MM.1S (cell line): ENCODE measurements at regions not wholly inside any gene's neighbourhood (a gene's known extent, or its start where the extent isn't known, plus 50 kb on each side); places are given as distances from the start of the nearest gene placed in this dataset.

ENCODE experiments used
- DNase-seq: peaks from one replicate; pipeline ENCODE4 v3.0.0-alpha.2; 2015
- H2AFZ ChIP-seq: fragments of 300-600 bp; sonication (generic); 2 replicates; pipeline ENCODE4 v1.6.0; 2016; ENCODE audit warnings: antibody characterized with exemption, low read length
- H3F3A ChIP-seq: fragments of 300-600 bp; sonication (generic); 2 replicates; pipeline ENCODE4 v1.6.1; 2016; ENCODE audit warnings: mild to moderate bottlenecking, antibody characterized with exemption, low read length, moderate library complexity, mixed read lengths; ENCODE audit not compliant: insufficient read depth
- H3K27ac ChIP-seq: fragments of 300-600 bp; sonication (generic); 2 replicates; pipeline ENCODE4 v1.5.1; 2016; ENCODE audit warnings: mild to moderate bottlenecking, low read length
- H3K27me3 ChIP-seq: fragments of 300-600 bp; sonication (generic); replicated peaks from 2 replicates; pipeline ENCODE4 v1.6.0; 2016; ENCODE audit warnings: low read length; ENCODE audit not compliant: insufficient read depth
- H3K36me3 ChIP-seq: fragments of 300-600 bp; sonication (generic); replicated peaks from 2 replicates; pipeline ENCODE4 v1.6.1; 2016; ENCODE audit warnings: mild to moderate bottlenecking, low read length, mixed read lengths; ENCODE audit not compliant: insufficient read depth
- H3K4me1 ChIP-seq: fragments of 300-600 bp; sonication (generic); 2 replicates; pipeline ENCODE4 v1.6.1; 2016; ENCODE audit warnings: low read length, mixed read lengths
- H3K4me2 ChIP-seq: fragments of 300-600 bp; sonication (generic); 2 replicates; pipeline ENCODE4 v1.6.0; 2016; ENCODE audit warnings: low read depth, low read length
- H3K4me3 ChIP-seq: fragments of 300-600 bp; sonication (generic); 2 replicates; pipeline ENCODE4 v1.5.1; 2016; ENCODE audit warnings: low read length, mixed read lengths
- H3K79me2 ChIP-seq: fragments of 300-600 bp; sonication (generic); 2 replicates; pipeline ENCODE4 v1.6.1; 2016; ENCODE audit warnings: mixed run types, low read length, mixed read lengths
- H3K9ac ChIP-seq: fragments of 300-600 bp; sonication (generic); 2 replicates; pipeline ENCODE4 v1.6.1; 2016; ENCODE audit warnings: low read length, mixed read lengths
- H3K9me2 ChIP-seq: fragments of 300-600 bp; sonication (generic); replicated peaks from 2 replicates; pipeline ENCODE4 v1.6.1; 2016; ENCODE audit warnings: mild to moderate bottlenecking, low read length, mixed read lengths; ENCODE audit not compliant: insufficient read depth
- H3K9me3 ChIP-seq: fragments of 300-600 bp; sonication (generic); replicated peaks from 2 replicates; pipeline ENCODE4 v1.6.1; 2016; ENCODE audit warnings: mild to moderate bottlenecking, low read length, mixed read lengths; ENCODE audit not compliant: insufficient read depth
- H4K20me1 ChIP-seq: fragments of 300-600 bp; sonication (generic); 2 replicates; pipeline ENCODE4 v1.6.1; 2016; ENCODE audit warnings: mild to moderate bottlenecking, low read length, moderate library complexity, mixed read lengths; ENCODE audit not compliant: insufficient read depth
- EZH2 ChIP-seq: fragments of 300-600 bp; sonication (generic); optimal IDR thresholded peaks from 2 replicates; pipeline ENCODE3; 2017; ENCODE audit warnings: low read depth, mild to moderate bottlenecking, antibody characterized with exemption, low read length, mixed read lengths
- EZH2phosphoT487 ChIP-seq: fragments of 300-600 bp; sonication (generic); IDR thresholded peaks from 2 replicates; pipeline ENCODE4 v1.6.1; 2018; ENCODE audit warnings: antibody characterized with exemption, low read length
- TF ChIP-seq, protein P1 (sequence below): fragments of 300-600 bp; sonication (generic); IDR thresholded peaks from 2 replicates; pipeline ENCODE4 v1.5.1; 2016; ENCODE audit warnings: antibody characterized with exemption, low read length, mixed read lengths

DNA sequence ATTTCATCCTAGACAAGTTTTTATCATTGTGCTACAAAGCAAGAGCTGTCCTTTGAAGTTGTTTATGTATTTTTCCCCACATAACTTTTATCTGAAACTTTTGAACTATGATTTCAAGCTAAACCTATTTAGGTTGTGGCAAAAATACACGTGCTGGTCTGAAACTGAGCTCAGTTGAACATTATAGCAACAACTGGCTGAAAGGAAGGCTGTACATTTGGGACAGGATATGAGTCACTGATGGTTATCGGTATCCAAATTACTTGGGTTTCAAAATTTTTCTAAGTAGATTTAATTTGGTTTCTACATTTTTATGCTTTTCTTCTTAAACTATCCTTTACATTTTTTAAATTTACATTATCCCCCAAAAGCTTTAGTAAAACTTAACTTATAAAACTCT, 627.3 kb upstream of the NUDT12 start:
- H3K4me1 ChIP-seq: peaks cover 5% of the 10 kb centered on the region
- no peaks in the 10 kb centered on the region for H3K27me3 ChIP-seq
- H4K20me1 ChIP-seq: no peaks in the 10 kb centered on the region
- TF ChIP-seq EZH2 (no peak), EZH2phosphoT487 (no peak)
- TF ChIP-seq, protein P1, sequence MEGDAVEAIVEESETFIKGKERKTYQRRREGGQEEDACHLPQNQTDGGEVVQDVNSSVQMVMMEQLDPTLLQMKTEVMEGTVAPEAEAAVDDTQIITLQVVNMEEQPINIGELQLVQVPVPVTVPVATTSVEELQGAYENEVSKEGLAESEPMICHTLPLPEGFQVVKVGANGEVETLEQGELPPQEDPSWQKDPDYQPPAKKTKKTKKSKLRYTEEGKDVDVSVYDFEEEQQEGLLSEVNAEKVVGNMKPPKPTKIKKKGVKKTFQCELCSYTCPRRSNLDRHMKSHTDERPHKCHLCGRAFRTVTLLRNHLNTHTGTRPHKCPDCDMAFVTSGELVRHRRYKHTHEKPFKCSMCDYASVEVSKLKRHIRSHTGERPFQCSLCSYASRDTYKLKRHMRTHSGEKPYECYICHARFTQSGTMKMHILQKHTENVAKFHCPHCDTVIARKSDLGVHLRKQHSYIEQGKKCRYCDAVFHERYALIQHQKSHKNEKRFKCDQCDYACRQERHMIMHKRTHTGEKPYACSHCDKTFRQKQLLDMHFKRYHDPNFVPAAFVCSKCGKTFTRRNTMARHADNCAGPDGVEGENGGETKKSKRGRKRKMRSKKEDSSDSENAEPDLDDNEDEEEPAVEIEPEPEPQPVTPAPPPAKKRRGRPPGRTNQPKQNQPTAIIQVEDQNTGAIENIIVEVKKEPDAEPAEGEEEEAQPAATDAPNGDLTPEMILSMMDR: no peak
- H3K9ac ChIP-seq: no peak overlapping the region
- H3K4me3 ChIP-seq: no peak overlapping the region
- H3K36me3 ChIP-seq: no peaks in the 10 kb centered on the region
- no peak overlapping the region for H2AFZ ChIP-seq
- no peaks in the 10 kb centered on the region for H3K9me2 ChIP-seq
- peak overlapping the region; percentile 11; the same call in 1 of the 2 replicates for H3K27ac ChIP-seq
- H3F3A ChIP-seq: no peaks in the 10 kb centered on the region
- peak; percentile 32 for DNase-seq
- 0 out of 2 replicates have a peak overlapping the region, but pooled peaks have one; percentile 18 for H3K4me2 ChIP-seq
- no peaks in the 10 kb centered on the region for H3K9me3 ChIP-seq
- no peaks in the 10 kb centered on the region for H3K79me2 ChIP-seq

DNA sequence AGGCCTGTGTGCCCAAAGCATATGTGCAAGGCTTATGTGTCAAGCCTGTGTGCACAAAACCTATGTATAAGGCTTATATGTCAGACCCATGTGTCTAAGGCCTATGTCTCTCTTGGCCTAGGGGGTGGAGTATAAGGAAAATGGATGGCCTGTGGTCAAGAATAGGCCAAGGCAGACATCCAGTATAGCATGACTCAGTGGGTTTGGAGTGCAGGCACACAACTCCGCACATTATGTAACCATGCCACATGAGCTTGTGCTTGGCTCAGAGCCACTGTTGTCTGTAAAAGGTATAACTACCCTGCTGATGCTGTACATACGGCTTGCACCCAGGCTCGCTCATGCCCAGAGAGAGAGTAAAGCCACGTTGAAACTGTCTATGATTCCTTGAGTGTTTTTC, 626.4 kb upstream of the NUDT12 start:
- no peaks in the 10 kb centered on the region for H3K9me3 ChIP-seq
- H3K79me2 ChIP-seq: no peaks in the 10 kb centered on the region
- no peaks in the 10 kb centered on the region for H3F3A ChIP-seq
- no peak overlapping the region for H2AFZ ChIP-seq
- no peaks in the 10 kb centered on the region for H4K20me1 ChIP-seq
- DNase-seq: no peak
- H3K4me1 ChIP-seq: peaks cover 5% of the 10 kb centered on the region
- no peaks in the 10 kb centered on the region for H3K27me3 ChIP-seq
- TF ChIP-seq, protein P1: no peak
- TF ChIP-seq EZH2phosphoT487: no peak
- TF ChIP-seq EZH2: no peak
- H3K4me2 ChIP-seq: no peak overlapping the region
- no peak overlapping the region for H3K27ac ChIP-seq
- no peak overlapping the region for H3K4me3 ChIP-seq
- no peaks in the 10 kb centered on the region for H3K36me3 ChIP-seq
- no peak overlapping the region for H3K9ac ChIP-seq
- no peaks in the 10 kb centered on the region for H3K9me2 ChIP-seq

DNA sequence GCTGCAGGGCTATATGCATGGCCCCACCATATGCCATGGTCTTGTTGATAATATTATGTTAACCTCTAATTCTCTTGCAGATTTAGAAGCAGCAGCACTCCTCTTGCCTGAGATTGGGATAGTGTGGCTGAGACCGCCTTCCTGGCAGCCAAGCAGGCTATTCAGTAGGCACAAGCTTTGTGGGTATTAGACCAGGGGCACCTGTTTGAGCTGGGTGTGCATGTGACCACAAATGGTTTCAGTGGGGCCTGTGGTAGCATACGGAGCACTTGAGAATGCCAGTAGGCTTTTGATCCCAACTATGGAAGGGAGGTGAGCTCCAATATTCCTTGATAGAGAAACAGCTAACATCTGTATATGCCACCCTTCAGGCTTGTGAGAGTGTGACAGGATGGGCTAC, 625.1 kb upstream of the NUDT12 start:
- Histone ChIP-seq H3K27me3 (no peaks in the 10 kb centered on the region), H3K4me1 (peaks cover 5% of the 10 kb centered on the region), H3F3A (no peaks in the 10 kb centered on the region), H3K9ac (no peak overlapping the region), H3K79me2 (no peaks in the 10 kb centered on the region), H3K4me3 (no peak overlapping the region), H3K9me3 (no peaks in the 10 kb centered on the region), H3K36me3 (no peaks in the 10 kb centered on the region), H4K20me1 (no peaks in the 10 kb centered on the region), H3K4me2 (no peak overlapping the region), H3K9me2 (no peaks in the 10 kb centered on the region), H3K27ac (no peak overlapping the region), H2AFZ (no peak overlapping the region)
- TF ChIP-seq EZH2phosphoT487 (no peak), EZH2 (no peak)
- TF ChIP-seq, protein P1: no peak
- DNase-seq: no peak
